HepG2 (cell line): ENCODE measurements at regions not wholly inside any gene's neighbourhood (a gene's known extent, or its start where the extent isn't known, plus 50 kb on each side); places are given as distances from the start of the nearest gene placed in this dataset.

ENCODE experiments used
- FOXM1 ChIP-seq: sonication (generic); formaldehyde crosslinking; IDR thresholded peaks from 2 replicates; pipeline ENCODE4 v1.5.0; 2020; ENCODE audit warnings: missing genetic modification reagents
- ZNF790 ChIP-seq: sonication (generic); formaldehyde crosslinking; IDR thresholded peaks from 2 replicates; pipeline ENCODE4 v1.8.0; 2022; ENCODE audit warnings: missing genetic modification reagents, mild to moderate bottlenecking, borderline replicate concordance
- TF ChIP-seq, protein P1 (sequence below): sonication (generic); formaldehyde crosslinking; IDR thresholded peaks from 2 replicates; pipeline ENCODE4 v1.5.0; 2020; ENCODE audit warnings: mild to moderate bottlenecking, missing genetic modification reagents, moderate library complexity
- TF ChIP-seq, protein P2 (sequence below): sonication (generic); formaldehyde crosslinking; IDR thresholded peaks from 2 replicates; pipeline ENCODE4 v1.8.1; 2023; ENCODE audit warnings: missing genetic modification reagents, inconsistent platforms, borderline replicate concordance

DNA sequence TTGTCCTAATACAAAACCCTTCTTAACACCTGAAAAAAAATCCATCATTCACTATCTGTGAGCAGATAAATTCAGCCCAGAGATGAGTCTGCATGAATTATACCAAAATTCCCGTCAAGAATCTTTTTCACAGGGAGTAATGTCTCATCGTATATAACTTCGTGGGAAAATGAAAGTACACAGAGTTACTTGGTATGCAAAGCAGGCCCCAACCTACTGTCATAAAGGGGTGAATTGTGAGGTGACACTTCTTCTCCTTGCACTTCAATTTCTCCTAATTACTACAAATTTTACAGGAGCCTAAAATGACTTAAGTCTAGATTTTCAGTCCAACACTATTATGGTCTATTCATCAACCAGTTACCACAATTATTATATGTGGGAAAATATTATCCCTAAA is 84.6 kb upstream of the CDH20 start:
- no peak for TF ChIP-seq ZNF790 (CRISPR knock-in tag)
- TF ChIP-seq, protein P1, sequence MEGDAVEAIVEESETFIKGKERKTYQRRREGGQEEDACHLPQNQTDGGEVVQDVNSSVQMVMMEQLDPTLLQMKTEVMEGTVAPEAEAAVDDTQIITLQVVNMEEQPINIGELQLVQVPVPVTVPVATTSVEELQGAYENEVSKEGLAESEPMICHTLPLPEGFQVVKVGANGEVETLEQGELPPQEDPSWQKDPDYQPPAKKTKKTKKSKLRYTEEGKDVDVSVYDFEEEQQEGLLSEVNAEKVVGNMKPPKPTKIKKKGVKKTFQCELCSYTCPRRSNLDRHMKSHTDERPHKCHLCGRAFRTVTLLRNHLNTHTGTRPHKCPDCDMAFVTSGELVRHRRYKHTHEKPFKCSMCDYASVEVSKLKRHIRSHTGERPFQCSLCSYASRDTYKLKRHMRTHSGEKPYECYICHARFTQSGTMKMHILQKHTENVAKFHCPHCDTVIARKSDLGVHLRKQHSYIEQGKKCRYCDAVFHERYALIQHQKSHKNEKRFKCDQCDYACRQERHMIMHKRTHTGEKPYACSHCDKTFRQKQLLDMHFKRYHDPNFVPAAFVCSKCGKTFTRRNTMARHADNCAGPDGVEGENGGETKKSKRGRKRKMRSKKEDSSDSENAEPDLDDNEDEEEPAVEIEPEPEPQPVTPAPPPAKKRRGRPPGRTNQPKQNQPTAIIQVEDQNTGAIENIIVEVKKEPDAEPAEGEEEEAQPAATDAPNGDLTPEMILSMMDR (CRISPR knock-in tag) = no peak
- TF ChIP-seq, protein P2, sequence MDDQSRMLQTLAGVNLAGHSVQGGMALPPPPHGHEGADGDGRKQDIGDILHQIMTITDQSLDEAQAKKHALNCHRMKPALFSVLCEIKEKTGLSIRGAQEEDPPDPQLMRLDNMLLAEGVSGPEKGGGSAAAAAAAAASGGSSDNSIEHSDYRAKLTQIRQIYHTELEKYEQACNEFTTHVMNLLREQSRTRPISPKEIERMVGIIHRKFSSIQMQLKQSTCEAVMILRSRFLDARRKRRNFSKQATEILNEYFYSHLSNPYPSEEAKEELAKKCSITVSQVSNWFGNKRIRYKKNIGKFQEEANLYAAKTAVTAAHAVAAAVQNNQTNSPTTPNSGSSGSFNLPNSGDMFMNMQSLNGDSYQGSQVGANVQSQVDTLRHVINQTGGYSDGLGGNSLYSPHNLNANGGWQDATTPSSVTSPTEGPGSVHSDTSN (CRISPR knock-in tag) = no peak
- no peak for TF ChIP-seq FOXM1 (CRISPR knock-in tag)
